IMR-90 (cell line): ENCODE measurements at regions not wholly inside any gene's neighbourhood (a gene's known extent, or its start where the extent isn't known, plus 50 kb on each side); places are given as distances from the start of the nearest gene placed in this dataset.

Experiments used
- ATAC-seq: fragments of 200-7000 bp; cut with Tn5 transposase; 2 replicates; pipeline ENCODE4 v1.9.1; 2020; ENCODE audit warnings: low read depth, mild to moderate bottlenecking, moderate library complexity
- BruUV-seq: library from RNA; stranded (reverse); fragments of 400-500 nt; replicated peaks from 2 replicates; lab custom pipeline; 2021; lab: Mats Ljungman, UMichigan
- CTCF ChIA-PET: fragments of 300-600 bp; formaldehyde crosslinking; extraction: SDS; loops from one replicate; lab custom pipeline; 2021; ENCODE audit warnings: antibody characterized with exemption; lab: Yijun Ruan, JAX
- POLR2A ChIA-PET: fragments of 300-600 bp; sonication (Branson Sonifier 250); formaldehyde crosslinking; loops from one replicate; lab custom pipeline; 2022; ENCODE audit warnings: antibody characterized with exemption; ENCODE audit not compliant: unreplicated experiment; lab: Charles Lee
- DNase-seq: peaks from one replicate; pipeline ENCODE4 v3.0.0; 2013
- H2AFZ ChIP-seq: replicated peaks from 2 replicates; pipeline ENCODE3; 2013; ENCODE audit warnings: low read length, mild to moderate bottlenecking; ENCODE audit not compliant: poor library complexity
- H2AK5ac ChIP-seq: 2 replicates; pipeline ENCODE4 v1.6.1; 2013; ENCODE audit warnings: low read depth, low read length, inconsistent platforms
- H2AK9ac ChIP-seq: replicated peaks from 2 replicates; pipeline ENCODE3; 2013; ENCODE audit warnings: mild to moderate bottlenecking, low read depth, low read length, moderate library complexity; ENCODE audit not compliant: poor library complexity
- H2BK120ac ChIP-seq: 2 replicates; pipeline ENCODE4 v1.6.1; 2013; ENCODE audit warnings: low read depth, low read length, inconsistent platforms
- H2BK15ac ChIP-seq: 3 replicates; pipeline ENCODE4 v1.6.1; 2013; ENCODE audit warnings: low read depth, low read length, inconsistent platforms
- H2BK20ac ChIP-seq: 2 replicates; pipeline ENCODE4 v1.6.1; 2013; ENCODE audit warnings: low read depth, mild to moderate bottlenecking, inconsistent platforms, low read length, moderate library complexity
- H2BK5ac ChIP-seq: 2 replicates; pipeline ENCODE4 v1.6.1; 2013; ENCODE audit warnings: mild to moderate bottlenecking, low read depth, low read length, inconsistent platforms; ENCODE audit not compliant: poor library complexity, severe bottlenecking
- H3K14ac ChIP-seq: replicated peaks from 2 replicates; pipeline ENCODE4 v1.6.1; 2013; ENCODE audit warnings: low read depth, low read length, inconsistent platforms
- H3K18ac ChIP-seq: 2 replicates; pipeline ENCODE4 v1.6.1; 2013; ENCODE audit warnings: low read depth, low read length, control low read depth
- H3K23ac ChIP-seq: 2 replicates; pipeline ENCODE4 v1.6.1; 2013; ENCODE audit warnings: low read depth, low read length, inconsistent platforms
- H3K27ac ChIP-seq: 2 replicates; pipeline ENCODE4 v1.5.1; 2013; ENCODE audit warnings: mild to moderate bottlenecking, control low read depth, low read length; ENCODE audit not compliant: insufficient read depth
- H3K27me3 ChIP-seq: 2 replicates; pipeline ENCODE4 v1.6.1; 2013; ENCODE audit warnings: low read length; ENCODE audit not compliant: control insufficient read depth, insufficient read depth
- H3K36me3 ChIP-seq: 2 replicates; pipeline ENCODE4 v1.6.1; 2013; ENCODE audit warnings: low read length, mixed read lengths; ENCODE audit not compliant: control insufficient read depth, insufficient read depth
- H3K4ac ChIP-seq: 2 replicates; pipeline ENCODE4 v1.6.1; 2013; ENCODE audit warnings: low read depth, low read length, inconsistent platforms
- H3K4me1 ChIP-seq: 2 replicates; pipeline ENCODE4 v1.6.1; 2013; ENCODE audit warnings: low read length, mixed read lengths; ENCODE audit not compliant: control insufficient read depth, insufficient read depth
- H3K4me2 ChIP-seq: 2 replicates; pipeline ENCODE4 v1.6.1; 2013; ENCODE audit warnings: low read depth, mild to moderate bottlenecking, control low read depth, low read length, moderate library complexity
- H3K4me3 ChIP-seq: 2 replicates; pipeline ENCODE4 v1.5.1; 2013; ENCODE audit warnings: low read depth, mild to moderate bottlenecking, control low read depth, low read length, moderate library complexity; ENCODE audit not compliant: insufficient read depth
- H3K56ac ChIP-seq: 2 replicates; pipeline ENCODE4 v1.6.1; 2013; ENCODE audit warnings: low read length, inconsistent platforms; ENCODE audit not compliant: insufficient read depth; ENCODE audit errors: extremely low read depth
- H3K79me1 ChIP-seq, 2 experiments: 2 replicates each; pipeline ENCODE4 v1.6.1; 2013; ENCODE audit warnings: low read length in 2 of 2, inconsistent platforms in 1 of 2, low read depth in 1 of 2
- H3K9ac ChIP-seq: 2 replicates; pipeline ENCODE4 v1.6.1; 2013; ENCODE audit warnings: low read depth, low read length, control low read depth
- H3K9me1 ChIP-seq: 2 replicates; pipeline ENCODE4 v1.6.1; 2013; ENCODE audit warnings: low read length, inconsistent platforms; ENCODE audit not compliant: insufficient read depth
- H3K9me3 ChIP-seq: 2 replicates; pipeline ENCODE4 v1.6.1; 2013; ENCODE audit warnings: low read length; ENCODE audit not compliant: control insufficient read depth, insufficient read depth
- H4K20me1 ChIP-seq: 2 replicates; pipeline ENCODE4 v1.6.1; 2013; ENCODE audit warnings: low read length, inconsistent platforms; ENCODE audit not compliant: insufficient read depth
- H4K5ac ChIP-seq: 2 replicates; pipeline ENCODE4 v1.6.1; 2013; ENCODE audit warnings: mild to moderate bottlenecking, low read depth, low read length, control low read depth
- H4K8ac ChIP-seq, 2 experiments: 2 replicates each; pipeline ENCODE4 v1.6.1; 2013; ENCODE audit warnings: low read depth in 2 of 2, low read length in 2 of 2, control low read depth in 1 of 2, inconsistent platforms in 1 of 2
- H4K91ac ChIP-seq: 2 replicates; pipeline ENCODE4 v1.6.1; 2013; ENCODE audit warnings: low read depth, low read length, inconsistent platforms; ENCODE audit not compliant: insufficient read depth
- BHLHE40 ChIP-seq: fragments of 150-350 bp; IDR thresholded peaks from 2 replicates; pipeline ENCODE4 v1.6.1; 2016; ENCODE audit warnings: mild to moderate bottlenecking, low read depth, low read length
- CEBPB ChIP-seq: IDR thresholded peaks from 2 replicates; pipeline ENCODE4 v1.6.1; 2012; ENCODE audit warnings: low read depth, low read length, improper control_type of control experiment
- CHD1 ChIP-seq: IDR thresholded peaks from 2 replicates; pipeline ENCODE4 v1.6.1; 2012; ENCODE audit warnings: low read depth, low read length, improper control_type of control experiment
- FOS ChIP-seq: fragments of 150-350 bp; IDR thresholded peaks from 2 replicates; pipeline ENCODE4 v1.6.1; 2016; ENCODE audit warnings: low read depth, low read length
- MAFK ChIP-seq: IDR thresholded peaks from 2 replicates; pipeline ENCODE4 v1.6.1; 2012; ENCODE audit warnings: low read depth, low read length, improper control_type of control experiment
- MAZ ChIP-seq: IDR thresholded peaks from 2 replicates; pipeline ENCODE4 v1.6.1; 2012; ENCODE audit warnings: low read depth, mild to moderate bottlenecking, low read length, improper control_type of control experiment, moderate library complexity, borderline replicate concordance
- MXI1 ChIP-seq: IDR thresholded peaks from 2 replicates; pipeline ENCODE4 v1.6.1; 2012; ENCODE audit warnings: low read depth, mild to moderate bottlenecking, low read length, moderate library complexity, borderline replicate concordance
- NFE2L2 ChIP-seq: fragments of 150-350 bp; IDR thresholded peaks from 2 replicates; pipeline ENCODE4 v1.6.1; 2016; ENCODE audit warnings: low read depth, mild to moderate bottlenecking, low read length
- POLR2A ChIP-seq: IDR thresholded peaks from 2 replicates; pipeline ENCODE4 v1.6.1; 2012; ENCODE audit warnings: mild to moderate bottlenecking, low read depth, low read length
- RAD21 ChIP-seq: IDR thresholded peaks from 2 replicates; pipeline ENCODE4 v1.6.1; 2012; ENCODE audit warnings: low read length, improper control_type of control experiment
- RCOR1 ChIP-seq: IDR thresholded peaks from 2 replicates; pipeline ENCODE4 v1.6.1; 2012; ENCODE audit warnings: mild to moderate bottlenecking, low read length, improper control_type of control experiment; ENCODE audit not compliant: insufficient replicate concordance
- RFX5 ChIP-seq: IDR thresholded peaks from 2 replicates; pipeline ENCODE4 v1.8.0; 2012; ENCODE audit warnings: low read depth, mild to moderate bottlenecking, low read length, moderate library complexity
- SMC3 ChIP-seq: fragments of 150-350 bp; IDR thresholded peaks from 2 replicates; pipeline ENCODE4 v1.6.1; 2016; ENCODE audit warnings: low read depth, mild to moderate bottlenecking, antibody characterized with exemption, low read length, moderate library complexity
- WGBS, 2 experiments: methylation state at CpG; one replicate each; pipeline versions ENCODE4 v1.1.5 to v1.1.7; 2013; ENCODE audit warnings: missing lambda C conversion rate in 2 of 2; ENCODE audit not compliant: insufficient read length in 1 of 2; ENCODE audit errors: extremely low coverage in 2 of 2; 5-methylcytosine and 5-hydroxymethylcytosine counted together
- dilution Hi-C: fragments of 300-500 bp; cut with HindIII; formaldehyde crosslinking; loops from one replicate; pipeline ENCODE4 v1.14.3; 2018; ENCODE audit warnings: low sequenced_read_pairs; ENCODE audit not compliant: unreplicated experiment
- in situ Hi-C: fragments of 300-500 bp; cut with MboI; formaldehyde crosslinking; loops from 3 replicates; pipeline ENCODE4 v1.14.3; 2019; ENCODE audit warnings: low sequenced_read_pairs, inconsistent platforms, mixed read lengths
- intact Hi-C: fragments of 100-400 bp; cut with micrococcal nuclease; formaldehyde crosslinking; loops from 2 replicates; pipeline ENCODE4 v1.10.0; 2022
- TF ChIP-seq, protein P1 (sequence below): fragments of 150-350 bp; IDR thresholded peaks from 2 replicates; pipeline ENCODE4 v1.6.1; 2017; ENCODE audit warnings: mild to moderate bottlenecking, antibody characterized with exemption, low read length, low read depth
- TF ChIP-seq, protein P2 (sequence below): conservative IDR thresholded peaks from 2 replicates; pipeline ENCODE4 v1.5.1; 2012; ENCODE audit warnings: mild to moderate bottlenecking, low read depth, low read length, improper control_type of control experiment

DNA sequence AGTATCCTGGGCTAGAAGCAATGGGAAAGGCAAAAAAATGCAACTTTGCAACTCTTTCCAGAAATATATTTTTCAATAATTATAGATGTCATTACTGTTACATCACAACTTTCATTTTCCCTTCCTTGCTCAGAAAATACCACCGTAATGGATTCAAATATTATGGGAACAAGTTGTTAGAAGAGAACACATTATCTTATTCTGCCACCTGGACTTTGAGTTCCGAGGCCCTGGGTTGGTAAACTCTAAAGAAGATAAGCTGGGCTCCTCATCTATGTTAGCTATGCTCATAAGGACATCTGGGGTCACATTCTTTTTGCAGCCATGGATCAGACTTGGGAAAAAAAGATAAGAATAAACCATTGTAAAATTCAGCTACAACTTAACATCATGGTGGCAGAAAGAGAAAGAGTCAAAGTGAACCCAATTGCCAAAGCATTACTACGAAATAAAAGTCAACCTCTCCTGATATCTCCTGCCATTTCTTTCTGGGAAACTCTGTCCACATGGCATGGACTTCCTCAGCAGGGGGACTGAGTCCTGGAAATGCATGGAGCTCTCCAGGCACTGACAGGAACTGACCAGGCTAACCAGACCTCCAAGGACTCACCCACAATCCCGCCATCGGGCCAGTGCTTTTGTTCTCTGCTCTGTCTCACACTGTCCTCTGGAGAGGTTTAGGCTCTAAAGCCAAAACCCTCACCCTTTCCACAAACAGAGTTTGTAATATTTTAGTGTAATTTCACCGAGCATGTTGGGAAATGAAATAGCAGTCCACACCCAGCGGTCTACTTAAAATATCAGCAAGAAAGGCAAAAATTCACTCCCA lies 499.1 kb upstream of the RUNX1 start:
- H4K8ac ChIP-seq, result no peak overlapping the region
- ChIA-PET CTCF (no interaction called here), POLR2A (no interaction called here)
- no peaks in the 10 kb centered on the region for H3K79me1 ChIP-seq
- H3K18ac ChIP-seq, result no peak overlapping the region
- no peak overlapping the region for H3K27ac ChIP-seq
- no peak overlapping the region for H3K9ac ChIP-seq
- H2AK5ac ChIP-seq, result no peak overlapping the region
- H3K4me2 ChIP-seq, result no peak overlapping the region
- BruUV-seq, result no TSS peak
- no peak overlapping the region for H3K56ac ChIP-seq
- no peaks in the 10 kb centered on the region for H3K9me3 ChIP-seq
- no peaks in the 10 kb centered on the region for H3K36me3 ChIP-seq
- no peak overlapping the region for H2BK120ac ChIP-seq
- no peak overlapping the region for H2BK20ac ChIP-seq
- no peak for ATAC-seq
- no peak for DNase-seq
- no peak overlapping the region for H3K14ac ChIP-seq
- no peaks in the 10 kb centered on the region for H3K4me1 ChIP-seq
- no peaks in the 10 kb centered on the region for H3K27me3 ChIP-seq
- H3K23ac ChIP-seq, result no peak overlapping the region
- no peak overlapping the region for H4K5ac ChIP-seq
- TF ChIP-seq MXI1 (no peak), SMC3 (no peak), BHLHE40 (no peak), POLR2A (no peak), FOS (no peak), MAZ (no peak), NFE2L2 (no peak), RAD21 (no peak), RFX5 (no peak), CHD1 (no peak), RCOR1 (no peak), MAFK (no peak), CEBPB (no peak)
- TF ChIP-seq, protein P1, sequence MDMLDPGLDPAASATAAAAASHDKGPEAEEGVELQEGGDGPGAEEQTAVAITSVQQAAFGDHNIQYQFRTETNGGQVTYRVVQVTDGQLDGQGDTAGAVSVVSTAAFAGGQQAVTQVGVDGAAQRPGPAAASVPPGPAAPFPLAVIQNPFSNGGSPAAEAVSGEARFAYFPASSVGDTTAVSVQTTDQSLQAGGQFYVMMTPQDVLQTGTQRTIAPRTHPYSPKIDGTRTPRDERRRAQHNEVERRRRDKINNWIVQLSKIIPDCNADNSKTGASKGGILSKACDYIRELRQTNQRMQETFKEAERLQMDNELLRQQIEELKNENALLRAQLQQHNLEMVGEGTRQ, result no peak
- TF ChIP-seq, protein P2, sequence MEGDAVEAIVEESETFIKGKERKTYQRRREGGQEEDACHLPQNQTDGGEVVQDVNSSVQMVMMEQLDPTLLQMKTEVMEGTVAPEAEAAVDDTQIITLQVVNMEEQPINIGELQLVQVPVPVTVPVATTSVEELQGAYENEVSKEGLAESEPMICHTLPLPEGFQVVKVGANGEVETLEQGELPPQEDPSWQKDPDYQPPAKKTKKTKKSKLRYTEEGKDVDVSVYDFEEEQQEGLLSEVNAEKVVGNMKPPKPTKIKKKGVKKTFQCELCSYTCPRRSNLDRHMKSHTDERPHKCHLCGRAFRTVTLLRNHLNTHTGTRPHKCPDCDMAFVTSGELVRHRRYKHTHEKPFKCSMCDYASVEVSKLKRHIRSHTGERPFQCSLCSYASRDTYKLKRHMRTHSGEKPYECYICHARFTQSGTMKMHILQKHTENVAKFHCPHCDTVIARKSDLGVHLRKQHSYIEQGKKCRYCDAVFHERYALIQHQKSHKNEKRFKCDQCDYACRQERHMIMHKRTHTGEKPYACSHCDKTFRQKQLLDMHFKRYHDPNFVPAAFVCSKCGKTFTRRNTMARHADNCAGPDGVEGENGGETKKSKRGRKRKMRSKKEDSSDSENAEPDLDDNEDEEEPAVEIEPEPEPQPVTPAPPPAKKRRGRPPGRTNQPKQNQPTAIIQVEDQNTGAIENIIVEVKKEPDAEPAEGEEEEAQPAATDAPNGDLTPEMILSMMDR, result no peak
- H2AK9ac ChIP-seq, result no peak overlapping the region
- H4K91ac ChIP-seq, result no peak overlapping the region
- H3K9me1 ChIP-seq, result no peaks in the 10 kb centered on the region
- intact Hi-C loops, result no loop called here
- H4K20me1 ChIP-seq, result no peaks in the 10 kb centered on the region
- H2BK5ac ChIP-seq, result no peak overlapping the region
- no peak overlapping the region for H3K4me3 ChIP-seq
- H3K4ac ChIP-seq, result no peak overlapping the region
- dilution Hi-C loops, result no loop called here
- in situ Hi-C loops, result no loop called here
- no peak overlapping the region for H2AFZ ChIP-seq
- H2BK15ac ChIP-seq, result no peak overlapping the region
- WGBS, 2 experiments, result 86% methylated on average over 1 of the region's 7 CpGs; no CpG with 5 or more reads in 1 of the 2 experiments
